PC-9 (cell line): ENCODE measurements at regions not wholly inside any gene's neighbourhood (a gene's known extent, or its start where the extent isn't known, plus 50 kb on each side); places are given as distances from the start of the nearest gene placed in this dataset.
"Not testable (repeated sequence)": the region's sequence is repeated elsewhere in the genome, so short reads cannot be mapped to it uniquely, and the experiment has no call there.

Source experiments
- BruUV-seq: library from RNA; stranded (reverse); fragments of 400-500 nt; replicated peaks from 2 replicates; lab custom pipeline; 2021; lab: Mats Ljungman, UMichigan
- CTCF ChIA-PET: fragments of 300-600 bp; sonication (Branson Sonifier 250); formaldehyde crosslinking; loops from one replicate; lab custom pipeline; 2022; ENCODE audit warnings: antibody characterized with exemption; lab: Charles Lee
- POLR2A ChIA-PET: fragments of 300-600 bp; sonication (Branson Sonifier 250); formaldehyde crosslinking; loops from one replicate; lab custom pipeline; 2022; ENCODE audit warnings: antibody characterized with exemption; ENCODE audit not compliant: unreplicated experiment; lab: Charles Lee
- DNase-seq, 2 experiments: peaks; one replicate each; pipeline versions ENCODE4 v3.0.0 to v3.0.0-alpha.2; 2015 to 2022; ENCODE audit warnings: mixed read lengths in 1 of 2
- H2AFZ ChIP-seq: fragments of 200-600 bp; sonication (generic); 2 replicates; pipeline ENCODE4 v1.8.1; 2017; ENCODE audit warnings: antibody characterized with exemption
- H3F3A ChIP-seq: fragments of 200-600 bp; sonication (generic); 2 replicates; pipeline ENCODE4 v1.8.1; 2017; ENCODE audit warnings: antibody characterized with exemption, mild to moderate bottlenecking, low read depth; ENCODE audit not compliant: insufficient read depth
- H3K27ac ChIP-seq: fragments of 200-600 bp; sonication (generic); 2 replicates; pipeline ENCODE4 v1.6.1; 2016; ENCODE audit warnings: mixed run types
- H3K27me3 ChIP-seq: fragments of 200-600 bp; sonication (generic); 2 replicates; pipeline ENCODE4 v1.6.1; 2016; ENCODE audit warnings: low read depth, mixed run types; ENCODE audit not compliant: insufficient read depth
- H3K36me3 ChIP-seq: fragments of 200-600 bp; sonication (generic); 2 replicates; pipeline ENCODE4 v1.6.1; 2016; ENCODE audit warnings: low read depth, mixed run types
- H3K4me1 ChIP-seq: fragments of 200-600 bp; sonication (generic); replicated peaks from 2 replicates; pipeline ENCODE4 v1.6.1; 2016; ENCODE audit warnings: mixed run types; ENCODE audit not compliant: insufficient read depth
- H3K4me2 ChIP-seq: fragments of 200-600 bp; sonication (generic); 2 replicates; pipeline ENCODE4 v1.6.1; 2017; ENCODE audit warnings: mixed run types
- H3K4me3 ChIP-seq: fragments of 200-600 bp; sonication (generic); 2 replicates; pipeline ENCODE4 v1.6.1; 2016; ENCODE audit warnings: mixed run types
- H3K79me2 ChIP-seq: fragments of 200-600 bp; sonication (generic); 2 replicates; pipeline ENCODE4 v1.6.1; 2017; ENCODE audit warnings: low read depth, mixed run types
- H3K9me2 ChIP-seq: fragments of 200-600 bp; sonication (generic); 2 replicates; pipeline ENCODE4 v1.8.1; 2017; ENCODE audit warnings: mild to moderate bottlenecking; ENCODE audit not compliant: insufficient read depth
- H3K9me3 ChIP-seq: fragments of 200-600 bp; sonication (generic); 2 replicates; pipeline ENCODE4 v1.8.1; 2016; ENCODE audit warnings: low read depth; ENCODE audit not compliant: insufficient read depth
- H4K20me1 ChIP-seq: fragments of 200-600 bp; sonication (generic); 2 replicates; pipeline ENCODE4 v1.8.1; 2017; ENCODE audit not compliant: insufficient read depth
- intact Hi-C: fragments of 100-400 bp; cut with micrococcal nuclease; formaldehyde crosslinking; loops from one replicate; pipeline ENCODE4 v1.10.0; 2022; ENCODE audit not compliant: unreplicated experiment

DNA sequence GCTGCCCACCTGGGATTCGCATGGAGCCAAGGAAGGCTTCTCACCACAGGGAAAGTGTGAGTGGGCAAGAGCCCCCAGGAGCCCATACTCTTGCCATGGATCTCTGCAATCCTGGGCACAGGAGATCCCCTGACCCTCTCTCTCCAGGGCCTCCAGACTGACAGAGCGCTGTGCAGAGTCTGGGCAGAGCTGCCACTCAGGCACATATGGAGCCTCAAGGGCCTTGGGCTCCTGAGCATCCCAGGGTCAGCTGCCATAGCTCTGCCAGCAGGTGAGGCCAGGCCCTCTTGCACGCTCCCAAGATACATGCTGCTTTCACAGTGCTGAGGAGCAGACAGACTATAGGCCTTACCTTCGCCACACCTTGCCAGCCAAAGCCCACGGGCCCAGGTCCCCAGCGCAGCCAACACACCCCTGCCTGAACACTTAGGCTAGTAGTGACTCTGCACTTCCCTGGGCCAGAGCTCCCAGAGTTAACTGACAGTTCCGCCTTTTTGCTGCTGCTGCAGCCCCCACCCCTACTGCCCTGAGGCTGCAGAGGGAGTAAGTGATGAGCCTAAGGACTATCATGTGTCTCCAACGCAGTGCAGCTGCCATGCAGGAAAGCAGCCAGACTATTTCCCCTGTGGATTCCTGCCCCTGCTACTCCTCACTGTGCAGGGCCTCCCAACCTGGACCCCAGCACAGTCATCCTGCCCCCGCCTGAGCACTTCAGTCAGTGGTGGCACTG, 323.2 kb downstream of the SPATA31A1 start:
- H3K27ac ChIP-seq, H3K27me3 ChIP-seq, H3K79me2 ChIP-seq, H3K9me2 ChIP-seq, H3K4me3 ChIP-seq, BruUV-seq, DNase-seq, H3K36me3 ChIP-seq, H3K9me3 ChIP-seq, POLR2A ChIA-PET, H2AFZ ChIP-seq, intact Hi-C loops, H3F3A ChIP-seq, CTCF ChIA-PET, H3K4me2 ChIP-seq, H4K20me1 ChIP-seq, H3K4me1 ChIP-seq: not testable (repeated sequence)

DNA sequence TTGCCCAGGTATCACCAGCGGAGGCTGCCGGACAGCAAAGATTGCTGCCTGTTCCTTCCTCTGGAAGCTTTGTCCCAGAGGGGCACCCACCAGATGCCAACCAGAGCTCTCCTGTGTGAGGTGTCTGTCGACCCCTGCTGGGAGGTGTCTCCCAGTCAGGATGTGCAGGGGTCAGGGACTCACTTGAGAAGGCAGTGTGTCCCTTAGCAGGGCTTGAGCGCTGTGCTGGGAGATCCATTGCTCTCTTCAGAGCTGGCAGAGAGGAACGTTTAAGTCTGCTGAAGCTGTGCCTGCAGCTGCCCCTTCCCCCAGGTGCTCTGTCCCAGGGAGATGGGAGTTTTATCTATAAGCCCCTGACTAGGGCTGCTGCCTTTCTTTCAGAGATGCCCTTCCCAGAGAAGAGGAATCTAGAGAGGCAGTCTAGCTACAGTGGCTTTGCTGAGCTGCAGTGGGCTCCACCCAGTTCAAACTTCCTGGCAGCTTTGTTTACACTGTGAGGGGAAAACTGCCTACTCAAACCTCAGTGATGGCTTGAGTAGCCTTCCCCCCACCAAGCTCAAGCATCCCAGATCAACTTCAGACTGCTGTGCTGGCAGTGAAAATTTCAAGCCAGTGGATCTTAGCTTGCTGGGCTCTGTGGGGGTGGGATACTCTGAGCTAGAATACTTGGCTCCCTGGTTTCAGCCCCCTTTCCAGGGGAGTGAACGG, 325.4 kb downstream of the SPATA31A1 start:
- H3K4me1 ChIP-seq, CTCF ChIA-PET, H3F3A ChIP-seq, H3K36me3 ChIP-seq, H3K27me3 ChIP-seq, H3K9me2 ChIP-seq, H3K4me3 ChIP-seq, H3K9me3 ChIP-seq, H3K4me2 ChIP-seq, DNase-seq, H3K27ac ChIP-seq, H4K20me1 ChIP-seq, H2AFZ ChIP-seq, BruUV-seq, POLR2A ChIA-PET, intact Hi-C loops, H3K79me2 ChIP-seq: not testable (repeated sequence)

DNA sequence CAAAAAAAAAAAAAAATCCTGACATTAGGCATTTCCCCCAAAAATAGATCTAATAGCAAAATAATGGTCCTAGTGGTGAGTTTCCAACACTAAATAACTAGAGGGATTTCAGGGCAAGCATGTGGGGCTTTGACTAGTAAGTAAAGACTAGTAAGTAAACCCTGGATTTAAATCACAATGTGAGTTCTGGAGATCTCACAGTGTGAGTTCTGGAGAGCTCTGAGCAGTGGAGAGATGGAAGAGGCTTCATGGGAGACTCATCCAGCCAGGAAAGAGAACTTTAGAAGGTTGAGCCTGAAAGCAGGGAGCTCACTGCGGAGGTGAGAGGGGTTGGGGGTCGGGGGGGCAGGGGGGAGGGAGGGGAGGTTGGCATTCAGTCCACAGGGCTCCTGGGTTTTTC, 373.4 kb downstream of the SPATA31A1 start:
- H3K27me3 ChIP-seq, CTCF ChIA-PET, H4K20me1 ChIP-seq, H3K4me1 ChIP-seq, H2AFZ ChIP-seq, H3K4me3 ChIP-seq, DNase-seq, H3K9me3 ChIP-seq, H3K27ac ChIP-seq, H3K4me2 ChIP-seq, H3K9me2 ChIP-seq, BruUV-seq, H3K79me2 ChIP-seq, POLR2A ChIA-PET, intact Hi-C loops, H3F3A ChIP-seq, H3K36me3 ChIP-seq: not testable (repeated sequence)

DNA sequence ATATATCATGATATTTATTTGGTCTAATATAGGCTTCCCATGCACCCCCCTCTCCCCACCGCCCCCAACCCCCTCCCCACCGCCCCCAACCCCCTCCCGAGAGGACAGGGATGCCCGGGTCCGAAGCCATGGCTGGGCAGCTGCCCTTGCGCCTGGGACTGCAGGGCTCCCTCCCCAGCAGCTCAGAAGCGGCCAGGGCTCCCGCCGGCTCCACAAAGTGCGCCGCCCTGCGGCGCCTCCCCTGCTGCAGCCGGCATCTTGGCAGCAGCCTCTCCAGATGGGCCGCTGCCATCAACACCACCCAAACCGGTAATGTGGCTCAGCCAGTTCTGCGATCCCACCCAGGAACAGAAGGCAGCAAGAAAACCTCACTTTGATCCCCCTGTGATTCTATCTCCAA, 389.4 kb downstream of the SPATA31A1 start:
- H3K4me1 ChIP-seq, H2AFZ ChIP-seq, H3F3A ChIP-seq, POLR2A ChIA-PET, H4K20me1 ChIP-seq, H3K79me2 ChIP-seq, H3K27ac ChIP-seq, BruUV-seq, CTCF ChIA-PET, intact Hi-C loops, H3K4me3 ChIP-seq, H3K9me2 ChIP-seq, H3K9me3 ChIP-seq, H3K36me3 ChIP-seq, H3K4me2 ChIP-seq, H3K27me3 ChIP-seq: not testable (repeated sequence)
- DNase-seq = peak in 1 of 2 experiments; percentile 9

DNA sequence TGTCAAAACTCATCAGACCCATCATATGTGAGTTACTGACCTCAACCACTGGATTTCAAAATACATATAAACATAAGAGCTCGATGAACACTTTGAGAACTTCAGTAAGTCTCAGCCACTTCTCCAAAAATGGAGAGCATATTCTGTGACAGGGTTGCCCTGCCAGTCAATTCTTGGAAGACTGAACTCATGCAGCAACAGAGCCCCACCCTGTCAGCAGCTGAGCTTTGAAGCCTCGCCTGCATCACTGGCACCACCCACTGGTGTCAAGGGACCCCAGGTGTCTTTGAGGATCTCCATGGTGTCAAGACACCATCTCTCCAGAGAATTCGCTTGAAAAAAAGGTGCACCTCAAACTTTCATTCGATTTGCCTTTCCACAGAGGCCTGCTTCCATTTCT, 420.1 kb downstream of the SPATA31A1 start:
- H3K9me2 ChIP-seq, H3K27me3 ChIP-seq, H3K4me2 ChIP-seq, intact Hi-C loops, H2AFZ ChIP-seq, H3K36me3 ChIP-seq, BruUV-seq, H3K4me3 ChIP-seq, H3K4me1 ChIP-seq, H3K27ac ChIP-seq, DNase-seq, H3F3A ChIP-seq, CTCF ChIA-PET, POLR2A ChIA-PET, H3K9me3 ChIP-seq, H4K20me1 ChIP-seq, H3K79me2 ChIP-seq: not testable (repeated sequence)
